ENCODE measurements at regions not wholly inside any gene's neighbourhood (a gene's known extent, or its start where the extent isn't known, plus 50 kb on each side); places are given as distances from the start of the nearest gene placed in this dataset.

GRCh38 chr7:13028036-13028824, 340.8 kb downstream of the ARL4A start:
- 42 to 54% (median 46%) methylated on average over 4 of the region's 4 CpGs for whole genome bisulfite sequencing, 3 donors
- no peak overlapping the region for H3K27ac ChIP-seq
- H3K4me3 ChIP-seq, result no peak overlapping the region
- no peaks in the 10 kb centered on the region for H3K36me3 ChIP-seq (ENCODE audit: insufficient read depth in 1 of 2, low read depth in 1 of 2)
- TF ChIP-seq, protein P1, sequence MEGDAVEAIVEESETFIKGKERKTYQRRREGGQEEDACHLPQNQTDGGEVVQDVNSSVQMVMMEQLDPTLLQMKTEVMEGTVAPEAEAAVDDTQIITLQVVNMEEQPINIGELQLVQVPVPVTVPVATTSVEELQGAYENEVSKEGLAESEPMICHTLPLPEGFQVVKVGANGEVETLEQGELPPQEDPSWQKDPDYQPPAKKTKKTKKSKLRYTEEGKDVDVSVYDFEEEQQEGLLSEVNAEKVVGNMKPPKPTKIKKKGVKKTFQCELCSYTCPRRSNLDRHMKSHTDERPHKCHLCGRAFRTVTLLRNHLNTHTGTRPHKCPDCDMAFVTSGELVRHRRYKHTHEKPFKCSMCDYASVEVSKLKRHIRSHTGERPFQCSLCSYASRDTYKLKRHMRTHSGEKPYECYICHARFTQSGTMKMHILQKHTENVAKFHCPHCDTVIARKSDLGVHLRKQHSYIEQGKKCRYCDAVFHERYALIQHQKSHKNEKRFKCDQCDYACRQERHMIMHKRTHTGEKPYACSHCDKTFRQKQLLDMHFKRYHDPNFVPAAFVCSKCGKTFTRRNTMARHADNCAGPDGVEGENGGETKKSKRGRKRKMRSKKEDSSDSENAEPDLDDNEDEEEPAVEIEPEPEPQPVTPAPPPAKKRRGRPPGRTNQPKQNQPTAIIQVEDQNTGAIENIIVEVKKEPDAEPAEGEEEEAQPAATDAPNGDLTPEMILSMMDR (IDR thresholded peaks at IDR 0.05), result no peak
- ATAC-seq (no peak), DNase-seq (no peak)
- H3K4me1 ChIP-seq, result no peaks in the 10 kb centered on the region
- intact Hi-C loops (cut with DNase I), result no loop called here
- H3K9me3 ChIP-seq, result no peaks in the 10 kb centered on the region
- H3K27me3 ChIP-seq (ENCODE audit: insufficient read depth in 3 of 3, low read length in 2 of 3), result no peaks in the 10 kb centered on the region

GRCh38 chr7:13028825-13029099, 341.3 kb downstream of the ARL4A start:
- intact Hi-C loops (cut with DNase I), result no loop called here
- WGBS, 3 donors, result 38 to 49% (median 38%) methylated on average over 2 of the region's 2 CpGs
- Histone ChIP-seq H3K27me3 (ENCODE audit: insufficient read depth in 3 of 3, low read length in 2 of 3) (no peaks in the 10 kb centered on the region), H3K27ac (no peak overlapping the region), H3K4me1 (no peaks in the 10 kb centered on the region), H3K36me3 (ENCODE audit: insufficient read depth in 1 of 2, low read depth in 1 of 2) (no peaks in the 10 kb centered on the region), H3K4me3 (no peak overlapping the region), H3K9me3 (no peaks in the 10 kb centered on the region)
- TF ChIP-seq, protein P1 (IDR thresholded peaks at IDR 0.05), result no peak
- no peak for ATAC-seq
- no peak for DNase-seq

DNA sequence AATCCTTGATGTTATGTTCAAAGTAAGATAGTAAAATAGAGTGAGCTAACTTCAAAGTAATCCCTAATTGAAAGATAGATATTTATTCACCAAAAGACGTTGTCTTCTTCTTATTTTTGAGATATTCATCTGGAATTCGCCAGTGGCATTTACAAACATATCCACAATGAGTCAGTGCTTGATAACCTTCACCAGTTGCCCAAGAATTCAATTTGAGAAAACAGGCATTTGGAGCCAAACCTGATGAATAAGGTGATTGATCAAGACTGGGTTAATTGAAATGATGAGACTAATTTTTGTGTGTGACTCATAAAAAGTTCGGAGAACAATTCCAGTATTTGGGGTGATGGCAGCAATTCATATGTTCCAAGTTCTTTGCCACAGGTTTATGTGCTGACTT, 344.0 kb downstream of the ARL4A start:
- H3K9me3 ChIP-seq, result no peaks in the 10 kb centered on the region
- no peak overlapping the region for H3K4me3 ChIP-seq
- ATAC-seq (no peak), DNase-seq (no peak)
- H3K4me1 ChIP-seq, result no peaks in the 10 kb centered on the region
- H3K36me3 ChIP-seq (ENCODE audit: insufficient read depth in 1 of 2, low read depth in 1 of 2), result no peaks in the 10 kb centered on the region
- H3K27me3 ChIP-seq (ENCODE audit: insufficient read depth in 3 of 3, low read length in 2 of 3), result no peaks in the 10 kb centered on the region
- H3K27ac ChIP-seq, result no peak overlapping the region
- intact Hi-C loops (cut with DNase I), result no loop called here
- TF ChIP-seq, protein P1 (IDR thresholded peaks at IDR 0.05), result no peak
- WGBS, 3 donors, result 83 to 86% (median 83%) methylated on average over 3 of the region's 3 CpGs

DNA sequence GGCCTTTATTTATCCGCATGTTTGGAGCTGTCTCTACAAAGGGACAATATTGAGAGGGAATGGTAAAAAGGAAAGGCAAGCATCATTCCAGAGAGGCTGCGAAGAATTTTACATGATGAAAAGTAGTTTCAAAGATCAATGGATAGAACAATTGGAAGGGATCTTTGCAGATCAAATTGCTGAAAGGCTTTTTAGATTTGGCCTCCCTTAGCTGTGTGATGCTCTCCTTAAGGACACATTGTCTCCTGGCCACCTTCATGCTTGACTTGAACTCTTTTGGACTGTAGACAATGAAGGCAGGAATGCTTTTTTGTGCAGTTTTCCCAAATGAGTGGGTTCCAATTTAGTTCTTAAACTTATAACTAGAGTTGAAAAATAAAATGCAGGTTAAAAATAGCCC, 344.7 kb downstream of the ARL4A start:
- H3K9me3 ChIP-seq, result no peaks in the 10 kb centered on the region
- TF ChIP-seq, protein P1 (IDR thresholded peaks at IDR 0.05), result no peak
- H3K27ac ChIP-seq, result no peak overlapping the region
- no peaks in the 10 kb centered on the region for H3K4me1 ChIP-seq
- ATAC-seq, result no peak
- H3K36me3 ChIP-seq (ENCODE audit: insufficient read depth in 1 of 2, low read depth in 1 of 2), result no peaks in the 10 kb centered on the region
- WGBS, 3 donors, result 83 to 92% (median 85%) methylated on average over 2 of the region's 2 CpGs
- H3K27me3 ChIP-seq (ENCODE audit: insufficient read depth in 3 of 3, low read length in 2 of 3), result no peaks in the 10 kb centered on the region
- no peak for DNase-seq
- H3K4me3 ChIP-seq, result no peak overlapping the region
- intact Hi-C loops (cut with DNase I), result no loop called here

- ATAC-seq, result no peak
These were observed 345.1 kb downstream of the ARL4A start for GRCh38 chr7:13032576-13032975.

More at GRCh38 chr7:13032576-13032975, 345.1 kb downstream of the ARL4A start:
- Histone ChIP-seq H3K36me3 (ENCODE audit: insufficient read depth in 1 of 2, low read depth in 1 of 2) (no peaks in the 10 kb centered on the region), H3K4me3 (no peak overlapping the region), H3K27me3 (ENCODE audit: insufficient read depth in 3 of 3, low read length in 2 of 3) (no peaks in the 10 kb centered on the region), H3K4me1 (no peaks in the 10 kb centered on the region), H3K27ac (no peak overlapping the region), H3K9me3 (no peaks in the 10 kb centered on the region)
- TF ChIP-seq, protein P1 (IDR thresholded peaks at IDR 0.05), result no peak
- intact Hi-C loops (cut with DNase I), result no loop called here
- no peak for DNase-seq
- WGBS, 3 donors, result 25 to 53% (median 41%) methylated on average over 2 of the region's 2 CpGs

Data from psoas muscle (tissue), 7 donors.